HTR-8/SVneo (cell line): ENCODE measurements at regions not wholly inside any gene's neighbourhood (a gene's known extent, or its start where the extent isn't known, plus 50 kb on each side); places are given as distances from the start of the nearest gene placed in this dataset.
"Not testable (repeated sequence)": the region's sequence is repeated elsewhere in the genome, so short reads cannot be mapped to it uniquely, and the experiment has no call there.

ENCODE experiments used
- DNase-seq: peaks from one replicate; pipeline ENCODE4 v3.0.0; 2011; ENCODE audit warnings: low spot score, mixed read lengths; ENCODE audit not compliant: insufficient read length
- FAIRE-seq: peaks from 2 replicates; lab custom pipeline; 2011; peaks lifted over from hg19 to GRCh38; lab: Jason Lieb, UNC

GRCh38 chr4:147096667-147097604, 151.3 kb upstream of the TTC29 start:
- DNase-seq (peak; percentile 36), FAIRE-seq (no peak)

- FAIRE-seq (no peak), DNase-seq (no peak)
Measured at GRCh38 chr4:147101678-147102077, 156.0 kb upstream of the TTC29 start.

GRCh38 chr4:147102596-147102995, 156.9 kb upstream of the TTC29 start:
- FAIRE-seq: no peak
- no peak for DNase-seq

- no peak for FAIRE-seq
- DNase-seq: no peak
Measured at GRCh38 chr4:147103403-147103946, 157.8 kb upstream of the TTC29 start.

- no peak for DNase-seq
- no peak for FAIRE-seq
Measured at GRCh38 chr4:147104768-147105167, 159.1 kb upstream of the TTC29 start.

GRCh38 chr4:147108409-147108808, 162.7 kb upstream of the TTC29 start:
- DNase-seq (no peak), FAIRE-seq (no peak)

- FAIRE-seq (no peak), DNase-seq (no peak)
Measured at GRCh38 chr4:147109800-147110199, 164.1 kb upstream of the TTC29 start.

GRCh38 chr4:147110473-147111367, 165.1 kb upstream of the TTC29 start:
- no peak for FAIRE-seq

GRCh38 chr4:147112196-147112595, 166.5 kb upstream of the TTC29 start:
- not testable (repeated sequence) for FAIRE-seq, DNase-seq

More at GRCh38 chr4:147110473-147111367, 165.1 kb upstream of the TTC29 start:
- DNase-seq: no peak

GRCh38 chr4:147117431-147117830, 171.8 kb upstream of the TTC29 start:
- DNase-seq (no peak), FAIRE-seq (no peak)

GRCh38 chr4:147118528-147118927, 172.9 kb upstream of the TTC29 start:
- DNase-seq: no peak
- no peak for FAIRE-seq

- no peak for FAIRE-seq
- DNase-seq: no peak
Measured at GRCh38 chr4:147122685-147123084, 177.0 kb upstream of the TTC29 start.

- FAIRE-seq (no peak), DNase-seq (no peak)
Measured at GRCh38 chr4:147123146-147123545, 177.5 kb upstream of the TTC29 start.

GRCh38 chr4:147128787-147129186, 183.1 kb upstream of the TTC29 start:
- DNase-seq (no peak), FAIRE-seq (no peak)

- no peak for DNase-seq
- no peak for FAIRE-seq
Measured at GRCh38 chr4:147129687-147130086, 184.0 kb upstream of the TTC29 start.

- FAIRE-seq: no peak
- DNase-seq: no peak
Measured at GRCh38 chr4:147134536-147135210, 189.0 kb upstream of the TTC29 start.

- no peak for FAIRE-seq
- DNase-seq: no peak
Measured at GRCh38 chr4:147136310-147136709, 190.6 kb upstream of the TTC29 start.

GRCh38 chr4:147136751-147137150, 191.1 kb upstream of the TTC29 start:
- FAIRE-seq: no peak
- DNase-seq: no peak

- DNase-seq (no peak), FAIRE-seq (no peak)
Measured at GRCh38 chr4:147137280-147137679, 191.6 kb upstream of the TTC29 start.

- no peak for FAIRE-seq
- no peak for DNase-seq
Measured at GRCh38 chr4:147138171-147138570, 192.5 kb upstream of the TTC29 start.
